ENCODE measurements at regions not wholly inside any gene's neighbourhood (a gene's known extent, or its start where the extent isn't known, plus 50 kb on each side); places are given as distances from the start of the nearest gene placed in this dataset.
"Not testable (repeated sequence)": the region's sequence is repeated elsewhere in the genome, so short reads cannot be mapped to it uniquely, and the experiment has no call there.

- DNase-seq (ENCODE audit: low spot score), result not testable (repeated sequence)
Observed at GRCh38 chr1:67907467-67907866, 74.2 kb upstream of the GNG12 start.

- not testable (repeated sequence) for DNase-seq (ENCODE audit: low spot score)
Observed at GRCh38 chr1:67906015-67906414, 72.7 kb upstream of the GNG12 start.

- not testable (repeated sequence) for DNase-seq (ENCODE audit: low spot score)
Observed at GRCh38 chr1:67902546-67903223, 69.4 kb upstream of the GNG12 start.

DNA sequence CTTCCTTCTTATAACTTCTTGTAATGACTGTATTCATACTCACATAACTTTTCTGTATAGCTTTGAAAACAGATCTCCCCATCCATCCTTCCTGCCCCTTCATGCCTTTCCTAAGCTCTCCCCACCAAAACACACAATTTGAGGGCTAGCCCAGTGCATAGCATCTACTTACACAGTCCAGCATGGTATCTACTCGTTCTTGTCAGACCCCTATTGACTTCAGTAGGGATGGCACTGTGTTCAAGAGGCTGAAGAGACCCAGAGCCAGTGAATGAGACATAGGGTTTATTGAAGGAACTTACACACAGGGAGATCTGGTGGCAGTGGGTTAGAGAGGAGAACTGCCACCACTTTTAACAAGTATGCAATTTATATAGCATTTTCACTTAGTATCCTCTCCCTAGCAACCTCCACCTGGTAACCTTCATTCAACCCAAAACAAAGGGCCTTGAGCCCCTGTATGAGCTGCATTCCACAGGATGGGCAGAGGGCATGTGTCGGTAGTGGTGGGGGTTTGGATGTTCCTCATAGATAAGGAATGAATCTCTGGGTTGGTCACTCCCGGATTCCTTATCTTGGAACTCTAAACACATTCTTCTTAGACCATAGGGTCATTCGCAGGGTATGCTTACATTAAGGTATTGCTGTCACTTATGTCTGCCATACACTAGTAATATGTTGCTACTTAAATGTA is 64.9 kb upstream of the GNG12 start:
- DNase-seq (ENCODE audit: low spot score), result no peak

DNA sequence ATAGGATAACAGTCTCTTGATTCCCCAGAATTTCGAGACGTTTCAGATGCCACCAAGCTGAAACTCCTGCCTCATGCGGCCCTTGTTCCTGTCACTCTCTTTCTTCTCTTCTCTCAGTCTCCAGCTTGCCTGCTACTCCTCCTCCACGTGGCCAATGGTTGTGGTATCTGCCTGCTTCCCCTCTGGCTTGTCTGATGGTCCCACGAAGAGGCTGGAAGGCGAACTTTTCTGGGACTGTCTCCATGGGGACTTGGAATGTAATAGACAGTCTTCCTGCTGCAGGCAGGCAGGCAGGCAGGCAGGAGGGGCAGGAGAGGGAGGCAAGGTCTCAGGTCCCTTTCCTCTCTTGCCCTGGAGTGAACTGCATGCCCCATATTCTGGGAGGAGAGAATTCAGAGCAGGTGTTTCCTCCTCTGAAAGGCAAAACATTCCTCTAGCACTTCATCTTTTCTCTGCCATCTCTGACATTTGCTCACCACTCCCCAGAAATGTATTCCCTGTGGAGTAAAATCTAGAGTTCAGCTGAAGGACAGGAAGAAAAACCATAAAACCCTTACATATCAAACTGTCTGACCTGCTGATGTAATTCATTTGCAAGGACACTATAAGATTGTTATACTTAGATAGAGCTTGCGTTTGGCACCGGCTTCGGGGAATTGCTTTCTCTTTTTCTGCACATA is 64.1 kb upstream of the GNG12 start:
- no peak for DNase-seq (ENCODE audit: low spot score)

- no peak for DNase-seq (ENCODE audit: low spot score)
Observed at GRCh38 chr1:67896826-67897225, 63.6 kb upstream of the GNG12 start.

- DNase-seq (ENCODE audit: low spot score), result no peak
Observed at GRCh38 chr1:67894981-67895735, 61.9 kb upstream of the GNG12 start.

GRCh38 chr1:67893126-67893495 is 59.8 kb upstream of the GNG12 start:
- no peak for DNase-seq (ENCODE audit: low spot score)

GRCh38 chr1:67892476-67893125 is 59.3 kb upstream of the GNG12 start:
- DNase-seq (ENCODE audit: low spot score), result no peak

DNA sequence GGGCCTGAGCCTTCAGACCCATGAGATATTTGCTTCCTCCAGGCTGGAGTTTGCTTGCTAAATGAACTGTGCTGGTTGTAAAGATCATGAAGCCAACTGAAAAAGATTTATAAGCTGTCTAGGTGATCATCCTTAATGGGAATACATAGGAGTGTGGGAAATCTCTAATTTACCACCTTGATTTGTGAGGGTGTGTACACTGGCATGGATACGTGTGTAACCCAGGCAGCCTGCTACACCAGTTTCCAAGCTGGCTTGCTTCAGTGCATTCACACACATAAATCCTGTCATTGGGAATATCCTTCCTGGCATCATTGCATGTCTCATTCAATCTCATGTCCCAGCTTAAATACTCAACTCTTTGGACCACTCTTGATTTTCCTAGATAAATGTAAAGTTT is 57.6 kb upstream of the GNG12 start:
- DNase-seq (ENCODE audit: low spot score), result no peak

DNA sequence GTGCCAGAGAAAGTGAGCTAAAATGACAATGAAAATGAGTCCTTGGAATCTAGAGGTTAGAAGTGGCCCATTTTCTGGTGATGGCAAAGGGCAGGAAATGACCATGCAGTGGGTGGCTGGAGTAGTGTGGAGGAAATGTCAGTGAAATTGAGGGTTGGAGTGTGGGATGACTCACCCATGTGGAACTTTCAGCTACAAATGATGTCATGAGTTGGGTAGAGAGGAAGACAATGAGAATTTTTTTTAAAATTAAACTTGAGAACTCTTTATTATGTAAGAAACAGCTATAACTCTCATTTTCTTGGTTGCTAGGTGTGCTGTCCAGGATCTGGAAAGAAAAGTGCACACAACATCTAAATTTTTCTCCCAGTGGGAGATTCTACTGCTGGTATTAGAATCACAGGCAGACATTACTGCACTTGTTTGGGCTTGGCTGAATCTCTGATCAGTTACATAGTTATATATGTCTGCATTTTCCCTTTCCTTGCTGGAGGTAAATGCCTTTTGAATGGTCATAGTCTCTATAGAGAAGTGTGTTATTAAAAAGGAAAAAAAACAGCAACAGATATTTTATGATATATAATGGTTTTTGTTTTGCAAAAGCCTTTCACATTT is 56.8 kb upstream of the GNG12 start:
- peak; percentile 86 for DNase-seq (ENCODE audit: low spot score)

DNA sequence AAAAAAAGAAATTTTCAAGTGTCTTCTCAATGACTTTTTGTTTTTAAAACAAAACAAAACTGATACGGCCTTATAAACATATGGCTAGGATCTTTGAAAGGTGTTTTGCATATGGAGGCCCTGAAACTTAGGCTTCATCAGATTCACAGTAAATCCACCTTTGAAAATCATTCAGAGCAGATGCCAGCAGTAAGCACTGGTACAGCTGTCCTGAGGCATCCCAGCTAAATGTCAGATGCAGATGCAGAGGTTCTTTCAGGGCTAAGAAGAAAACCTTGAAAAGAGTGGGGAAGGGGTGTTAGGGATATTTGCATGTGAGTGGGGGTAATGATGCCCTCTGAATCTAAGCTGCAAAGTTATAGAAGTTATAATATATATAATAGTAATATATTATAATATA is 56.2 kb upstream of the GNG12 start:
- DNase-seq (ENCODE audit: low spot score), result no peak

DNA sequence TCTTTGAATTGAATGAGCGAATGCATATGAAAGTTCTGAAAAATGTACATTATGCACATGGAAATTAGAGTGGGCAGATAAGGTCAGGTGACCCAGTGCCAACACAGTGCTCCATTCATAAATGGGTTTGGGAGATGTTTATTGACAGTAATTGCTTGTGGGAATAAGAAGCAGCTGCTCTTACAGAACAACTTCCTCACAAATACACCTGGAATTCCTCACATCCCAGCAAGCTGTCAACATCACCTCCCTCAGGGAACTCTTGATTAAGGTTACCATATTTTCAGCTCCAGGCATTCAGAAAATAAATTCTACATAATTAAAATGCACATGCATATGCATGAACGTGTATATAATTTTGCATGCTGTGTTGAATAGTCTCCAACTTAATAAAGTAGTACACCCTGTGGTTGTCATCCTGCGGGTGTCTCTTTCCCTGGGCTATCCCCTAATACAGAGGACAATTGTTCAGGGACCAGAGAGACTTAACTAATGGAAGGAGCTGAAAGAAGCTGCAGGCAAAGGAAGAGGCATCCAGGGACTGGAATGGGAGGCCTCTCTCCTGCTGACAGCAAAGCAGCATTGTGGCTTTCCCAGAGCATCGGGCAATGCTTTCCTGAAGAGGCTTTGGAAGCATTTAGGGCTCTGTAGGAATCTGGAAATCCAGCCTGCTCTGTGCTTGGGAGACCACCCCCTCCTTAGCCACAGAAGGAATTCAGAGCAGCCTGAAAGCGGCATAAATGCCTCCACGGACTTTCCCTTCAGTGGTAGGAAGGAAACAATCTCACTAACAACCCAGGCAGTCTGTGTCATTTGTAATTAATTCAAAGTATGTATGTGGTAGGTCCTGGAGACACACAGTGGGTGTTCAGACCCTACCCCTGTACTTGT is 55.2 kb upstream of the GNG12 start:
- peak; percentile 14 for DNase-seq (ENCODE audit: low spot score)

DNA sequence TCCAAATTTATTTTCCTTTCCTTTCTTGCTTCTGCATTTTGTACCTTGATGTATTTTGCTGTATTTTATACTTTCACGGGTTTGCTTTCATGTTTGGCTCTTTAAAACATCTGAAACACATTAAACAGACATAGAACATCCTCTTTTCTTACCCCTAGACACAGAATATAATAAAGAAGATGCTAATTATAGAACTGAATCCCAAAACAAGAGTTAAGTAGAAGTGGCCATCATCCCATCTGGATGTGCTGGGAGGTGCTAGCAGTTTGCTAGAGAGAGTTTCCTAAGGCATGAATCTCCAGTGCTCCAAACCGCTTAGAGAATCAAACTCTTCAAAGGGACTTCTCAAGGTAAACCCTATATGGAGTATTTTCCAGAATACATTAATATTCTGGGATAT is 53.9 kb upstream of the GNG12 start:
- DNase-seq (ENCODE audit: low spot score), result no peak

DNA sequence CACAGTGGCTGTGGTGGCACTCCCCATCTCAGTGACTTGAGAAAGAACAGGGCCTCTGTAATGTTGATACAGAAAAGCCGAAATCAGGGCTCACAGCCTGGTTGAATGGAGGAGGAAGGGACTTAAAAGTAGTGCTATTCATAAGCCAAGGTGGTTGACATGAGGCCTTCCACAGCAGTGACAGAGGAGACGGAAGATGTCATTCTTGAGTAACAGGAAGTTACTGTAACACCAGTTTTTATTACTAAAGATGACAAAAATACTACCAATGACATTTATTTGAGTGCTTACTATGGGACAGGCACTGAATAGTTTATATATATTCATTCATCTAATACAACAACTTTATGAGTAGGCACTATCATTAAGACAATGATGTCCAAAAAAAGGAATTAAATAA is 52.8 kb upstream of the GNG12 start:
- no peak for DNase-seq (ENCODE audit: low spot score)

- DNase-seq (ENCODE audit: low spot score), result peak; percentile 72
Observed at GRCh38 chr1:67883069-67883468, 49.8 kb upstream of the GNG12 start.

All from AG08395 (cell line).